Ishikawa (cell line): ENCODE measurements at regions not wholly inside any gene's neighbourhood (a gene's known extent, or its start where the extent isn't known, plus 50 kb on each side); places are given as distances from the start of the nearest gene placed in this dataset.

ENCODE experiments used
- CEBPB ChIP-seq: IDR thresholded peaks from 2 replicates; pipeline ENCODE4 v1.6.1; 2012
- FOXM1 ChIP-seq: IDR thresholded peaks from 2 replicates; pipeline ENCODE4 v1.6.1; 2012; ENCODE audit warnings: low read depth, borderline replicate concordance
- REST ChIP-seq: IDR thresholded peaks from 2 replicates; pipeline ENCODE4 v1.6.1; 2012; ENCODE audit warnings: low read depth, mild to moderate bottlenecking
- TAF1 ChIP-seq: IDR thresholded peaks from 2 replicates; pipeline ENCODE4 v1.6.1; 2012; ENCODE audit warnings: low read depth, mild to moderate bottlenecking
- TEAD4 ChIP-seq: IDR thresholded peaks from 2 replicates; pipeline ENCODE4 v1.6.1; 2012

DNA sequence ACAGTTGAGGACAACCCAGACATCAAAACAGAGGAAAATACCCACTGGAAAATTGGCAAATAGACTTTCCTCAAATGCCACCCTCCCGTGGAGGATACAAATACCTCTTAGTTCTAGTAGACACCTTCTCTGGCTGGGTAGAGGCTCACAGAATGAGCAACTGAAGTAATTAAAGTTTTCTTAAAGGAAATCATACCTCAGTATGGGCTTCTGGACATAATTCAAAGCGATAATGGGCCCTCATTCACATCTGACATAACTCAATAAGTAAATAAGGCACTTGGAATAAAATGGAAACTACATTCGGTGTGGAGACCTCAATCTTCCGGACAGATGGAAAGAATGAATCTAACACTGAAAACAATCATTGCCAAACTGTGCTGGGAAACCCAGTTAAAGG lies 115.2 kb upstream of the PLCL2 start:
- TF ChIP-seq FOXM1 (no peak), TEAD4 (no peak), CEBPB (no peak), TAF1 (no peak), REST (no peak)
